HEK293T (cell line): ENCODE measurements at regions not wholly inside any gene's neighbourhood (a gene's known extent, or its start where the extent isn't known, plus 50 kb on each side); places are given as distances from the start of the nearest gene placed in this dataset.

Experiments used
- FOXA1 ChIP-seq: fragments of 450-650 bp; IDR thresholded peaks from 2 replicates; pipeline ENCODE4 v1.6.1; 2016; ENCODE audit warnings: mild to moderate bottlenecking
- HDGF ChIP-seq: fragments of 450-650 bp; IDR thresholded peaks from 2 replicates; pipeline ENCODE4 v1.6.1; 2017; ENCODE audit warnings: antibody characterized with exemption, borderline replicate concordance
- L3MBTL2 ChIP-seq: fragments of 450-650 bp; conservative IDR thresholded peaks from 2 replicates; pipeline ENCODE4 v1.6.1; 2016; ENCODE audit warnings: mild to moderate bottlenecking
- PKNOX1 ChIP-seq: fragments of 450-650 bp; IDR thresholded peaks from 2 replicates; pipeline ENCODE4 v1.6.1; 2016

- TF ChIP-seq FOXA1, result no peak
- TF ChIP-seq L3MBTL2, result no peak
- TF ChIP-seq HDGF, result no peak
- TF ChIP-seq PKNOX1, result no peak
These were observed 57.1 kb upstream of the ZBED3 start for GRCh38 chr5:77143998-77144836.
